GM19023 (cell line): ENCODE measurements at regions not wholly inside any gene's neighbourhood (a gene's known extent, or its start where the extent isn't known, plus 50 kb on each side); places are given as distances from the start of the nearest gene placed in this dataset.

Experiments
- ATAC-seq: cut with Tn5 transposase; IDR thresholded peaks from one replicate; pipeline ENCODE4 v1.9.1; 2021; ENCODE audit warnings: mild to moderate bottlenecking, moderate library complexity; ENCODE audit not compliant: unreplicated experiment

- ATAC-seq, result no peak
Observed at GRCh38 chr14:85788470-85789233, 258.7 kb downstream of the FLRT2 start.

DNA sequence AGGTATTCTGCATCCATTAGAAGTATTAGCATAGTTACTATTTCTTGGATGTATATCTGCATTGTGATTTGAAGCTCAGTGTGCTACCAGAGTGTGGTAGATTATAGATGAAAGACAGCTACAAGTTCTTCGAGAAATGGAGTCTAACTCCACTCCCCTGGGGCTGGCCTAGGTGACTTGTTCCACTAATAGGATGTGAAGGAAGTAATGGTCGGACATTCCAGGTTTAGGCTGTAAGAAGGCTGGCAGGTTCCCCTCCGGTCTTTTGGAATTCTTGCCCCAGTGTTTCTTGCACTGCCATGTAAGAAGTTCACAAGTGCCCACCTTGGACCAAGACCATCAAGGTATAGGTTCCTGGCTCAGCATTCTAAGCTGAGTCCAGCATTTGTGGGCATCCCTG, 236.4 kb downstream of the FLRT2 start:
- no peak for ATAC-seq

GRCh38 chr14:85764822-85765221, 234.9 kb downstream of the FLRT2 start:
- ATAC-seq, result no peak

DNA sequence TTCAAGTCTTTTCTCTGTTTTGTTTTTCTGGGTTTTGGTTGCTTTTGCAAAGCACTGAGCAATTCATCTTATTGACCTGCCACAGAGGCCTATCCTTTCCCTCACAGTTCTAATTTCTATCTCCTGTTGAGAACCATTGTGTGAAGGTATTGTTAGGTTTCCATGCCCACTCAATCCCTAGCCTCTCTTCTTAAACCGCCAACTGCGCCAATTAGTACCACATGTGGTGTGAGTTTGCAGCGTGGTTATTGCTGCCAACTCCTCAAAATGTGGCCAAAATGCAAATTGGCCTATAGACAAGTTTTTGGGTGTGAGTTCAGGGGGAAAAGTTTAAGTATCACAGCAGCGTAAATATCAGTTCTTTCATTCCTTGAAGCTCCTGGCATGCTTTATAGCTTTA, 232.6 kb downstream of the FLRT2 start:
- no peak for ATAC-seq

- ATAC-seq, result no peak
Observed at GRCh38 chr14:85752175-85752574, 222.2 kb downstream of the FLRT2 start.

- no peak for ATAC-seq
Observed at GRCh38 chr14:85744573-85744972, 214.6 kb downstream of the FLRT2 start.

GRCh38 chr14:85732031-85732430, 202.1 kb downstream of the FLRT2 start:
- ATAC-seq, result no peak

DNA sequence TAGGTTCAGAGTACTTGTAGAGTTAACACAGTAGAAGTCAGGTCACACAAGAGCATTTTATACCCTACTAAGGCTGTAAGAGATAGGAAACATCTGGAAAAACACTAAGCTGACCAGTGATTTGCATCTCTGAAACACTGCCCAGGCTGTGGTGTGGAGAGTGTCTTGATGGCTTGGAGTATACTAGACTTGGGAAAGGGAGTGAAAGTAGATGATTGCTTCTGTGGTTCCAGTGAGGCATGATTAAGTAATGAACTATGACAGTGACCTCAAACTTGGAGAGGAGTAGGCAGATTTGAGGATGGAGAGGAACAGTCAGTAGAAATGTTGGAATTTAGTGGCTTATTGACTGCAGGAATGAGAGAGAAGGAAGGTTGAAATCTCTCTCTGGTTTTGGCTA, 201.2 kb downstream of the FLRT2 start:
- ATAC-seq, result no peak

DNA sequence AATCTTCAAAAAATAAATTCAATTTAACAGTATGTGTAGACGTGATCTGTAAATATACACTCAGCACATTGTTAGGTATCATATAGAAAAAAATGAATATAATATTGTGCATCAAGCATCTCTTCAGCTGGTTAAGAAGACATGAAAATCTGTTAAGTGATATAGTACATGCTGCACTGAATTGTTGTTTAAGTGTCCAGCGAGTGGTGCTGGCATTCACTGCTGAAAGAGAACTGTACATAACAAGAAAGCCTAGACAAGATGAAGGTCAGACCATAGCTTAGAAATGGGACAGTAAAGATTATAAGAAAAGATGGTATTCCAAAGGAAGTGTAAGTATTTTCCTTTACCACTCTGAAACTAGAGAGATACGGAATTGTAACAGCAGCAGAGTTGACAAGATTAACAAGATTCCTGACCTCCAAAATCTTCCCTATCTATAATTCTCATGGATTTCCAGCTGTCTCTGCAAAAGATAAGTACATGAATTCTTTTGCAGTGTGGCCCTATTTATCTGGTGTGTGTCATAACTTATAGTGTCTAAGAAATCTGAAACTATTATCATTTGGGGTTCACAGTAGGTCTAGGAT, 198.6 kb downstream of the FLRT2 start:
- ATAC-seq, result no peak

- ATAC-seq, result no peak
Observed at GRCh38 chr14:85714069-85714468, 184.1 kb downstream of the FLRT2 start.

- ATAC-seq, result no peak
Observed at GRCh38 chr14:85711620-85712019, 181.7 kb downstream of the FLRT2 start.
